ENCODE measurements at regions not wholly inside any gene's neighbourhood (a gene's known extent, or its start where the extent isn't known, plus 50 kb on each side); places are given as distances from the start of the nearest gene placed in this dataset.

- TF ChIP-seq ZBTB40 (IDR thresholded peaks at IDR 0.05) (0 out of 2 replicates have a peak, but pooled peaks have one; percentile 4), ZBTB40 (CRISPR knock-in tag; IDR thresholded peaks at IDR 0.05) (no peak), MEIS2 (IDR thresholded peaks at IDR 0.05; ENCODE audit: partially characterized antibody) (peak; percentile 79), ZFPM2 (CRISPR knock-in tag; IDR thresholded peaks at IDR 0.05) (no peak), PBX2 (CRISPR knock-in tag; IDR thresholded peaks at IDR 0.05; ENCODE audit: low read depth) (no peak), PBX2 (tag; conservative IDR thresholded peaks at IDR 0.05; ENCODE audit: low read depth) (peak; percentile 61), PKNOX1 (IDR thresholded peaks at IDR 0.05) (peak; percentile 77), MLLT1 (IDR thresholded peaks at IDR 0.05) (peak in 1 of 2 experiments; percentile 52; a peak in 1 of 4 replicates), KLF1 (tag; IDR thresholded peaks at IDR 0.05) (no peak), SMARCC2 (IDR thresholded peaks at IDR 0.05; ENCODE audit: low read depth) (peak; percentile 42; the same call in 1 of the 2 replicates), FOXK2 (conservative IDR thresholded peaks at IDR 0.05 in 1 of 2, IDR thresholded peaks at IDR 0.05 in 1 of 2; ENCODE audit: low read depth in 2 of 2) (peak in 1 of 2 experiments; percentile 52; a peak in 2 of 4 replicates), ZNF12 (CRISPR knock-in tag; IDR thresholded peaks at IDR 0.05) (no peak)
These were observed 352.5 kb upstream of the GRM7 start (continued) for GRCh38 chr3:6508410-6508759.
